H9 (cell line): ENCODE measurements at regions not wholly inside any gene's neighbourhood (a gene's known extent, or its start where the extent isn't known, plus 50 kb on each side); places are given as distances from the start of the nearest gene placed in this dataset.

Experiments
- DNase-seq: peaks from one replicate; pipeline ENCODE4 v3.0.0-alpha.2; 2017
- H2AFZ ChIP-seq: one replicate; pipeline ENCODE4 v1.6.1; 2013; ENCODE audit warnings: mild to moderate bottlenecking, low read length, control low read depth, moderate library complexity
- H2AK5ac ChIP-seq: 2 replicates; pipeline ENCODE4 v1.6.1; 2013; ENCODE audit warnings: low read length, control low read depth, mixed read lengths; ENCODE audit not compliant: insufficient read length
- H2BK120ac ChIP-seq: one replicate; pipeline ENCODE4 v1.6.1; 2013; ENCODE audit warnings: low read depth, mild to moderate bottlenecking, low read length, control low read depth, inconsistent platforms; ENCODE audit not compliant: poor library complexity, severe bottlenecking
- H2BK12ac ChIP-seq: 2 replicates; pipeline ENCODE4 v1.6.1; 2013; ENCODE audit warnings: low read length, control low read depth, mixed read lengths, low read depth; ENCODE audit not compliant: insufficient read length
- H2BK15ac ChIP-seq: 2 replicates; pipeline ENCODE4 v1.6.1; 2013; ENCODE audit warnings: low read depth, low read length, control low read depth
- H2BK20ac ChIP-seq: one replicate; pipeline ENCODE4 v1.6.1; 2013; ENCODE audit warnings: low read depth, mild to moderate bottlenecking, low read length, control low read depth, inconsistent platforms; ENCODE audit not compliant: poor library complexity, severe bottlenecking
- H2BK5ac ChIP-seq: 2 replicates; pipeline ENCODE4 v1.6.1; 2013; ENCODE audit warnings: low read length, control low read depth, mixed read lengths; ENCODE audit not compliant: insufficient read length
- H3K14ac ChIP-seq: 2 replicates; pipeline ENCODE4 v1.6.1; 2013; ENCODE audit warnings: low read length, control low read depth; ENCODE audit not compliant: insufficient read depth
- H3K18ac ChIP-seq: 2 replicates; pipeline ENCODE4 v1.6.1; 2013; ENCODE audit warnings: low read depth, mild to moderate bottlenecking, mixed read lengths, low read length, control low read depth; ENCODE audit not compliant: insufficient read length
- H3K23ac ChIP-seq: 2 replicates; pipeline ENCODE4 v1.6.1; 2013; ENCODE audit warnings: low read length, control low read depth, mixed read lengths, low read depth; ENCODE audit not compliant: insufficient read length
- H3K23me2 ChIP-seq: 2 replicates; pipeline ENCODE4 v1.6.1; 2013; ENCODE audit warnings: low read depth, mild to moderate bottlenecking, mixed read lengths, low read length, control low read depth; ENCODE audit not compliant: insufficient read length, poor library complexity, severe bottlenecking
- H3K27ac ChIP-seq: 2 replicates; pipeline ENCODE4 v1.5.1; 2013; ENCODE audit warnings: low read length, control low read depth, mixed read lengths, low read depth; ENCODE audit not compliant: insufficient read length
- H3K27me3 ChIP-seq: 2 replicates; pipeline ENCODE4 v1.6.1; 2013; ENCODE audit warnings: low read length, control low read depth, inconsistent platforms; ENCODE audit not compliant: insufficient read depth
- H3K4ac ChIP-seq: 2 replicates; pipeline ENCODE4 v1.6.1; 2013; ENCODE audit warnings: low read depth, mild to moderate bottlenecking, control low read depth, inconsistent platforms, low read length, moderate library complexity
- H3K4me1 ChIP-seq: 2 replicates; pipeline ENCODE4 v1.6.1; 2013; ENCODE audit warnings: low read length, control low read depth, inconsistent platforms; ENCODE audit not compliant: insufficient read depth
- H3K4me2 ChIP-seq: 2 replicates; pipeline ENCODE4 v1.6.1; 2013; ENCODE audit warnings: low read length, control low read depth, mixed read lengths; ENCODE audit not compliant: insufficient read length, insufficient read depth
- H3K56ac ChIP-seq: 2 replicates; pipeline ENCODE4 v1.6.1; 2013; ENCODE audit warnings: low read depth, mild to moderate bottlenecking, mixed read lengths, low read length, control low read depth; ENCODE audit not compliant: insufficient read length
- H3K79me1 ChIP-seq: 2 replicates; pipeline ENCODE4 v1.6.1; 2013; ENCODE audit warnings: low read depth, mild to moderate bottlenecking, moderate library complexity, low read length, control low read depth, inconsistent platforms; ENCODE audit not compliant: insufficient read depth, poor library complexity, severe bottlenecking
- H3K79me2 ChIP-seq: 2 replicates; pipeline ENCODE4 v1.6.1; 2013; ENCODE audit warnings: low read length, control low read depth, inconsistent platforms; ENCODE audit not compliant: insufficient read depth
- H3K9ac ChIP-seq: 2 replicates; pipeline ENCODE4 v1.6.1; 2013; ENCODE audit warnings: low read length, control low read depth, mixed read lengths; ENCODE audit not compliant: insufficient read length; ENCODE audit errors: extremely low read depth
- H3K9me3 ChIP-seq: one replicate; pipeline ENCODE4 v1.6.1; 2013; ENCODE audit warnings: low read depth, low read length, inconsistent platforms; ENCODE audit not compliant: control insufficient read depth
- H3T11ph ChIP-seq: one replicate; pipeline ENCODE4 v1.6.1; 2013; ENCODE audit warnings: mild to moderate bottlenecking, low read length, control low read depth, inconsistent platforms
- H4K20me1 ChIP-seq: one replicate; pipeline ENCODE4 v1.6.1; 2013; ENCODE audit not compliant: control insufficient read depth, insufficient read length, insufficient read depth
- H4K5ac ChIP-seq: 2 replicates; pipeline ENCODE4 v1.6.1; 2013; ENCODE audit warnings: low read depth, mild to moderate bottlenecking, mixed read lengths, low read length, control low read depth; ENCODE audit not compliant: insufficient read length
- H4K8ac ChIP-seq: replicated peaks from 2 replicates; pipeline ENCODE4 v1.6.1; 2013; ENCODE audit warnings: low read length, control low read depth, mixed read lengths, low read depth; ENCODE audit not compliant: insufficient read length
- H4K91ac ChIP-seq: 2 replicates; pipeline ENCODE4 v1.6.1; 2013; ENCODE audit warnings: low read depth, mild to moderate bottlenecking, moderate library complexity, mixed read lengths, low read length, control low read depth; ENCODE audit not compliant: insufficient read length
- H3K27ac Mint-ChIP-seq, 3 experiments: 2 replicates in 2 of 3; 3 replicates in 1 of 3; pipeline ENCODE4 v1.8.0; 2020 to 2021; ENCODE audit warnings: mixed read lengths in 3 of 3, mild to moderate bottlenecking in 1 of 3, moderate library complexity in 1 of 3
- H3K27me3 Mint-ChIP-seq: 2 replicates; pipeline ENCODE4 v1.8.0; 2021; ENCODE audit warnings: low read depth, mild to moderate bottlenecking, moderate library complexity, mixed read lengths
- H3K36me3 Mint-ChIP-seq, 3 experiments: 2 replicates in 2 of 3; 3 replicates in 1 of 3; pipeline ENCODE4 v1.8.0; 2020 to 2021; ENCODE audit warnings: low read depth in 3 of 3, mixed read lengths in 3 of 3; ENCODE audit not compliant: insufficient read depth in 1 of 3
- H3K4me1 Mint-ChIP-seq, 2 experiments: 2 replicates each; pipeline ENCODE4 v1.8.0; 2020; ENCODE audit warnings: mixed read lengths in 2 of 2
- H3K4me3 Mint-ChIP-seq, 2 experiments: 2 replicates in 1 of 2; 3 replicates in 1 of 2; pipeline ENCODE4 v1.8.0; 2020 to 2021; ENCODE audit warnings: mild to moderate bottlenecking in 2 of 2, mixed read lengths in 2 of 2, moderate library complexity in 1 of 2
- H3K9me3 Mint-ChIP-seq, 2 experiments: 2 replicates in 1 of 2; 3 replicates in 1 of 2; pipeline ENCODE4 v1.8.0; 2020; ENCODE audit warnings: mild to moderate bottlenecking in 2 of 2, mixed read lengths in 2 of 2, moderate library complexity in 1 of 2
- WGBS: extraction: QIAGEN DNeasy Blood & Tissue Kit; methylation state at CpG from one replicate; pipeline ENCODE4 v1.1.7; 2013; ENCODE audit warnings: missing lambda C conversion rate, low lambda C conversion rate, mixed read lengths; ENCODE audit not compliant: insufficient read length; ENCODE audit errors: extremely low coverage; 5-methylcytosine and 5-hydroxymethylcytosine counted together
- TF ChIP-seq, protein P1 (sequence below): fragments of 200-600 bp; sonication (generic); conservative IDR thresholded peaks from 3 replicates; pipeline ENCODE4 v1.8.0; 2021; ENCODE audit warnings: antibody characterized with exemption, mild to moderate bottlenecking

DNA sequence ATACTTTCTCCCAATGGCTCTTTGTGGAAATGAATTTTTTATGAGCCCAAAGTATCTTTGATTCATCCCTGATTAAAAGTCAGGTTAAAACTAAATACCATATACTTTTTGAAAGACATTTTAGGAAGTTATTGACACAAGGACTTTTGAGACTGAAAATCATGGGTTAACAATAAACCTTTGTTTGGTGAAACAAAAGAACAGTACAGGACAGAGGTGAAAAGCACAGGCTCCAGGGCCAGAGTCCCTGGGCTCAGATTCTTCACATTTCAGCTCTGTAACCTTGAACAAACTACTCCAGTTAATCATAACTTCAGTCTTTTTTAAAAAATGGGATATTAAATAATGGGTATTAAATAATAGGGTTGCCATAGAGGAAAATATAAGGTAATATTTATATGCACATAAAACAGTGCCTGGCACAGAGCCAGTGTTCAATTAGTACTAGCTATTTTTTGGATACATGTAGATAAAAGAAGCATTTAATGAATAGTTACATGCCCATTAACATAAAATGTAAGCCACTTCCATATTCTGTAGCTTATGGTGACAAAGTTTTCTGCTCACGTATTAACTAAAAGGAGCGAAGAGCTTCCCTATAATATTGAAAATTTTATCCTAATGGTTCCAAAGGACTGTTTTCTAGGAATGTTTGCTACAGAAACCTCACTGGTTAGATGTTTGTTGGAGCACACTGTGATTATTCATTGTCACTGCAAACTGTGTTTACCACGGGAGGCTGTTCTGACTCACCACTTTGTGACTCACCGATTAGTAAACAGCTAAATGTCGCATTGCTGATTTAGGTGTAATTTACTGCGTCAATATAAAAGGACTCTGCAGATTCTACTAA lies 255.4 kb downstream of the DAD1 start:
- Histone ChIP-seq H3K79me1 (no peaks in the 10 kb centered on the region), H2BK120ac (no peak overlapping the region), H3K27ac (no peak overlapping the region), H3K79me2 (no peaks in the 10 kb centered on the region), H3K27me3 (no peaks in the 10 kb centered on the region), H3K56ac (no peak overlapping the region), H4K5ac (no peak overlapping the region), H3T11ph (no peak overlapping the region), H4K91ac (no peak overlapping the region), H2BK15ac (no peak overlapping the region), H3K18ac (no peak overlapping the region), H4K8ac (no peak overlapping the region), H2BK12ac (no peak overlapping the region), H2BK5ac (no peak overlapping the region), H4K20me1 (no peaks in the 10 kb centered on the region), H3K23ac (no peak overlapping the region), H2BK20ac (no peak overlapping the region), H2AFZ (no peak overlapping the region), H3K4ac (no peak overlapping the region), H2AK5ac (no peak overlapping the region), H3K14ac (no peak overlapping the region), H3K4me1 (peaks cover 9% of the 10 kb centered on the region; the same call in 1 of the 2 replicates), H3K4me2 (no peak overlapping the region), H3K23me2 (no peaks in the 10 kb centered on the region), H3K9ac (no peak overlapping the region), H3K9me3 (peaks cover 19% of the 10 kb centered on the region)
- Mint-ChIP-seq H3K4me3 (no peak overlapping the region), H3K9me3 (peaks cover 19 to 21% of the 10 kb centered on the region in 2 experiments), H3K27me3 (no peaks in the 10 kb centered on the region; the same call in 1 of the 2 replicates), H3K36me3 (peaks cover 4 to 20% (median 15%) of the 10 kb centered on the region in 3 experiments; a peak in 6 of 7 replicates), H3K27ac (peak overlapping the region in 1 of 3 experiments; percentile 70; a peak in 1 of 7 replicates), H3K4me1 (peaks cover 28 to 29% of the 10 kb centered on the region in 2 experiments)
- DNase-seq: no peak
- WGBS: no CpG with 5 or more reads among the region's 6 CpGs
- TF ChIP-seq, protein P1, sequence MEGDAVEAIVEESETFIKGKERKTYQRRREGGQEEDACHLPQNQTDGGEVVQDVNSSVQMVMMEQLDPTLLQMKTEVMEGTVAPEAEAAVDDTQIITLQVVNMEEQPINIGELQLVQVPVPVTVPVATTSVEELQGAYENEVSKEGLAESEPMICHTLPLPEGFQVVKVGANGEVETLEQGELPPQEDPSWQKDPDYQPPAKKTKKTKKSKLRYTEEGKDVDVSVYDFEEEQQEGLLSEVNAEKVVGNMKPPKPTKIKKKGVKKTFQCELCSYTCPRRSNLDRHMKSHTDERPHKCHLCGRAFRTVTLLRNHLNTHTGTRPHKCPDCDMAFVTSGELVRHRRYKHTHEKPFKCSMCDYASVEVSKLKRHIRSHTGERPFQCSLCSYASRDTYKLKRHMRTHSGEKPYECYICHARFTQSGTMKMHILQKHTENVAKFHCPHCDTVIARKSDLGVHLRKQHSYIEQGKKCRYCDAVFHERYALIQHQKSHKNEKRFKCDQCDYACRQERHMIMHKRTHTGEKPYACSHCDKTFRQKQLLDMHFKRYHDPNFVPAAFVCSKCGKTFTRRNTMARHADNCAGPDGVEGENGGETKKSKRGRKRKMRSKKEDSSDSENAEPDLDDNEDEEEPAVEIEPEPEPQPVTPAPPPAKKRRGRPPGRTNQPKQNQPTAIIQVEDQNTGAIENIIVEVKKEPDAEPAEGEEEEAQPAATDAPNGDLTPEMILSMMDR: no peak
